Liver (tissue), 8 donors: ENCODE measurements at regions not wholly inside any gene's neighbourhood (a gene's known extent, or its start where the extent isn't known, plus 50 kb on each side); places are given as distances from the start of the nearest gene placed in this dataset.

Experiments
- DNase-seq: peaks from one replicate; pipeline ENCODE4 v3.0.0-alpha.2; 2017; ENCODE audit warnings: low spot score
- H3K27ac ChIP-seq, 2 donors: one replicate each; pipeline ENCODE4 v1.7.0; 2013; ENCODE audit warnings: inconsistent platforms in 2 of 2, low read length in 2 of 2, control low read depth in 1 of 2, low read depth in 1 of 2, mild to moderate bottlenecking in 1 of 2
- H3K27me3 ChIP-seq, 4 donors: one replicate each; pipeline versions ENCODE4 v1.6.1 to v1.7.0; 2013; ENCODE audit warnings: low read length in 3 of 4, inconsistent platforms in 1 of 4, mild to moderate bottlenecking in 1 of 4, moderate library complexity in 1 of 4; ENCODE audit not compliant: control insufficient read depth in 4 of 4, insufficient read depth in 4 of 4
- H3K36me3 ChIP-seq, 4 donors: one replicate each; pipeline versions ENCODE4 v1.6.1 to v1.7.0; 2013; ENCODE audit warnings: low read length in 3 of 4, mild to moderate bottlenecking in 3 of 4, low read depth in 1 of 4, moderate library complexity in 1 of 4; ENCODE audit not compliant: control insufficient read depth in 4 of 4, insufficient read depth in 3 of 4
- H3K4me1 ChIP-seq, 4 donors: one replicate each; pipeline versions ENCODE4 v1.6.1 to v1.7.0; 2013; ENCODE audit warnings: low read length in 3 of 4, mild to moderate bottlenecking in 3 of 4, moderate library complexity in 1 of 4; ENCODE audit not compliant: control insufficient read depth in 4 of 4, insufficient read depth in 4 of 4
- H3K4me3 ChIP-seq, 3 donors: one replicate each; pipeline versions ENCODE4 v1.6.1 to v1.7.0; 2013; ENCODE audit warnings: low read length in 3 of 3, control low read depth in 1 of 3, low read depth in 1 of 3, mild to moderate bottlenecking in 1 of 3
- H3K9ac ChIP-seq, 2 donors: one replicate each; pipeline ENCODE4 v1.7.0; 2013; ENCODE audit warnings: low read length in 2 of 2, mild to moderate bottlenecking in 2 of 2, moderate library complexity in 2 of 2, control low read depth in 1 of 2, low read depth in 1 of 2
- H3K9me3 ChIP-seq, 4 donors: one replicate each; pipeline versions ENCODE4 v1.6.1 to v1.7.0; 2013; ENCODE audit warnings: low read length in 3 of 4; ENCODE audit not compliant: control insufficient read depth in 4 of 4
- EGR1 ChIP-seq, 2 donors: IDR thresholded peaks; 2 replicates each; pipeline ENCODE4 v1.6.1; 2016 to 2018; ENCODE audit warnings: antibody characterized with exemption in 2 of 2, low read depth in 2 of 2
- FOXA1 ChIP-seq: IDR thresholded peaks from 2 replicates; pipeline ENCODE4 v1.6.1; 2016; ENCODE audit warnings: antibody characterized with exemption
- FOXA2 ChIP-seq: IDR thresholded peaks from 2 replicates; pipeline ENCODE4 v1.6.1; 2016; ENCODE audit warnings: antibody characterized with exemption
- HNF4A ChIP-seq, 2 donors: conservative IDR thresholded peaks; 2 replicates each; pipeline ENCODE4 v1.6.1; 2016; ENCODE audit warnings: antibody characterized with exemption in 2 of 2, mild to moderate bottlenecking in 2 of 2
- HNF4G ChIP-seq: IDR thresholded peaks from 2 replicates; pipeline ENCODE4 v1.6.1; 2016; ENCODE audit warnings: antibody characterized with exemption
- JUND ChIP-seq, 2 donors: IDR thresholded peaks; 2 replicates each; pipeline ENCODE4 v1.6.1; 2016; ENCODE audit warnings: antibody characterized with exemption in 2 of 2
- RAD21 ChIP-seq, 2 donors: IDR thresholded peaks; 2 replicates each; pipeline ENCODE4 v1.6.1; 2016; ENCODE audit warnings: antibody characterized with exemption in 2 of 2, mild to moderate bottlenecking in 2 of 2
- REST ChIP-seq: IDR thresholded peaks from 2 replicates; pipeline ENCODE4 v1.6.1; 2016; ENCODE audit warnings: antibody characterized with exemption, mild to moderate bottlenecking
- SP1 ChIP-seq: IDR thresholded peaks from 2 replicates; pipeline ENCODE4 v1.6.1; 2018; ENCODE audit warnings: antibody characterized with exemption, mild to moderate bottlenecking
- WGBS: extraction: QIAGEN DNeasy Blood & Tissue Kit; methylation state at CpG from one replicate; pipeline ENCODE4 v1.1.7; 2013; 5-methylcytosine and 5-hydroxymethylcytosine counted together
- TF ChIP-seq, protein P1 (sequence below): IDR thresholded peaks from 2 replicates; pipeline ENCODE4 v1.6.1; 2016; ENCODE audit warnings: antibody characterized with exemption
- TF ChIP-seq, protein P2 (sequence below): IDR thresholded peaks from 2 replicates; pipeline ENCODE4 v1.6.1; 2016; ENCODE audit warnings: antibody characterized with exemption
- TF ChIP-seq, protein P3 (sequence below): IDR thresholded peaks from 2 replicates; pipeline ENCODE4 v1.6.1; 2016; ENCODE audit warnings: antibody characterized with exemption
- TF ChIP-seq, protein P4 (sequence below): fragments of 150-350 bp; IDR thresholded peaks from 2 replicates; pipeline ENCODE4 v1.5.1; 2017; ENCODE audit warnings: improper control_type of control experiment, low read depth, low read length; ENCODE audit not compliant: missing input control
- donor health status: healthy.
- donor health status: healthy.
- donor health status: healthy.
- donor health status: healthy.
- donor health status: healthy.

GRCh38 chr4:18106620-18107019 lies 85.1 kb upstream of the LCORL start:
- no peaks in the 10 kb centered on the region for H3K27me3 ChIP-seq
- no peaks in the 10 kb centered on the region for H3K4me1 ChIP-seq
- no peak overlapping the region for H3K27ac ChIP-seq
- H3K9me3 ChIP-seq, result no peaks in the 10 kb centered on the region
- 48% methylated on average over 5 of the region's 5 CpGs for WGBS
- no peak overlapping the region for H3K4me3 ChIP-seq
- H3K9ac ChIP-seq, result no peak overlapping the region
- TF ChIP-seq HNF4A (conservative IDR thresholded peaks at IDR 0.05) (no peak), FOXA1 (no peak)
- TF ChIP-seq, protein P1, sequence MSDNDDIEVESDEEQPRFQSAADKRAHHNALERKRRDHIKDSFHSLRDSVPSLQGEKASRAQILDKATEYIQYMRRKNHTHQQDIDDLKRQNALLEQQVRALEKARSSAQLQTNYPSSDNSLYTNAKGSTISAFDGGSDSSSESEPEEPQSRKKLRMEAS, result no peak
- TF ChIP-seq, protein P2, sequence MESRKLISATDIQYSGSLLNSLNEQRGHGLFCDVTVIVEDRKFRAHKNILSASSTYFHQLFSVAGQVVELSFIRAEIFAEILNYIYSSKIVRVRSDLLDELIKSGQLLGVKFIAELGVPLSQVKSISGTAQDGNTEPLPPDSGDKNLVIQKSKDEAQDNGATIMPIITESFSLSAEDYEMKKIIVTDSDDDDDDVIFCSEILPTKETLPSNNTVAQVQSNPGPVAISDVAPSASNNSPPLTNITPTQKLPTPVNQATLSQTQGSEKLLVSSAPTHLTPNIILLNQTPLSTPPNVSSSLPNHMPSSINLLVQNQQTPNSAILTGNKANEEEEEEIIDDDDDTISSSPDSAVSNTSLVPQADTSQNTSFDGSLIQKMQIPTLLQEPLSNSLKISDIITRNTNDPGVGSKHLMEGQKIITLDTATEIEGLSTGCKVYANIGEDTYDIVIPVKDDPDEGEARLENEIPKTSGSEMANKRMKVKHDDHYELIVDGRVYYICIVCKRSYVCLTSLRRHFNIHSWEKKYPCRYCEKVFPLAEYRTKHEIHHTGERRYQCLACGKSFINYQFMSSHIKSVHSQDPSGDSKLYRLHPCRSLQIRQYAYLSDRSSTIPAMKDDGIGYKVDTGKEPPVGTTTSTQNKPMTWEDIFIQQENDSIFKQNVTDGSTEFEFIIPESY, result no peak
- no peak for DNase-seq
- no peaks in the 10 kb centered on the region for H3K36me3 ChIP-seq

- no peak for TF ChIP-seq FOXA2
- TF ChIP-seq, protein P3, sequence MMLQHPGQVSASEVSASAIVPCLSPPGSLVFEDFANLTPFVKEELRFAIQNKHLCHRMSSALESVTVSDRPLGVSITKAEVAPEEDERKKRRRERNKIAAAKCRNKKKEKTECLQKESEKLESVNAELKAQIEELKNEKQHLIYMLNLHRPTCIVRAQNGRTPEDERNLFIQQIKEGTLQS, result no peak
- TF ChIP-seq REST, result no peak
- TF ChIP-seq EGR1 (IDR thresholded peaks at IDR 0.05; ENCODE audit: low read depth in 2 of 2), result no peak
- no peak for TF ChIP-seq SP1
- TF ChIP-seq HNF4G, result no peak
- TF ChIP-seq, protein P4, sequence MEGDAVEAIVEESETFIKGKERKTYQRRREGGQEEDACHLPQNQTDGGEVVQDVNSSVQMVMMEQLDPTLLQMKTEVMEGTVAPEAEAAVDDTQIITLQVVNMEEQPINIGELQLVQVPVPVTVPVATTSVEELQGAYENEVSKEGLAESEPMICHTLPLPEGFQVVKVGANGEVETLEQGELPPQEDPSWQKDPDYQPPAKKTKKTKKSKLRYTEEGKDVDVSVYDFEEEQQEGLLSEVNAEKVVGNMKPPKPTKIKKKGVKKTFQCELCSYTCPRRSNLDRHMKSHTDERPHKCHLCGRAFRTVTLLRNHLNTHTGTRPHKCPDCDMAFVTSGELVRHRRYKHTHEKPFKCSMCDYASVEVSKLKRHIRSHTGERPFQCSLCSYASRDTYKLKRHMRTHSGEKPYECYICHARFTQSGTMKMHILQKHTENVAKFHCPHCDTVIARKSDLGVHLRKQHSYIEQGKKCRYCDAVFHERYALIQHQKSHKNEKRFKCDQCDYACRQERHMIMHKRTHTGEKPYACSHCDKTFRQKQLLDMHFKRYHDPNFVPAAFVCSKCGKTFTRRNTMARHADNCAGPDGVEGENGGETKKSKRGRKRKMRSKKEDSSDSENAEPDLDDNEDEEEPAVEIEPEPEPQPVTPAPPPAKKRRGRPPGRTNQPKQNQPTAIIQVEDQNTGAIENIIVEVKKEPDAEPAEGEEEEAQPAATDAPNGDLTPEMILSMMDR, result no peak
- TF ChIP-seq RAD21 (IDR thresholded peaks at IDR 0.05), result no peak
- TF ChIP-seq HNF4A (conservative IDR thresholded peaks at IDR 0.05), result no peak
- TF ChIP-seq JUND (IDR thresholded peaks at IDR 0.05), result no peak
- Histone ChIP-seq H3K27me3 (no peaks in the 10 kb centered on the region), H3K27ac (no peak overlapping the region), H3K9ac (no peak overlapping the region), H3K9me3 (no peaks in the 10 kb centered on the region), H3K36me3 (no peaks in the 10 kb centered on the region), H3K4me1 (no peaks in the 10 kb centered on the region), H3K4me3 (no peak overlapping the region)
- no peak for DNase-seq
- WGBS, result 65% methylated on average over 4 of the region's 4 CpGs
Observed at GRCh38 chr4:18105030-18106011, 83.8 kb upstream of the LCORL start.
